ENCODE measurements at regions not wholly inside any gene's neighbourhood (a gene's known extent, or its start where the extent isn't known, plus 50 kb on each side); places are given as distances from the start of the nearest gene placed in this dataset.

GRCh38 chr3:30333143-30333542 is 273.3 kb upstream of the TGFBR2 start:
- no peak for TF ChIP-seq CTCF (IDR thresholded peaks at IDR 0.05; ENCODE audit: poor library complexity)
- TF ChIP-seq EZH2 (IDR thresholded peaks at IDR 0.05; ENCODE audit: borderline replicate concordance): no peak

All from hepatocyte (in vitro differentiated cells).